GM18520 (cell line): ENCODE measurements at regions not wholly inside any gene's neighbourhood (a gene's known extent, or its start where the extent isn't known, plus 50 kb on each side); places are given as distances from the start of the nearest gene placed in this dataset.

Source experiments
- ATAC-seq: cut with Tn5 transposase; IDR thresholded peaks from one replicate; pipeline ENCODE4 v1.9.1; 2021; ENCODE audit not compliant: unreplicated experiment

DNA sequence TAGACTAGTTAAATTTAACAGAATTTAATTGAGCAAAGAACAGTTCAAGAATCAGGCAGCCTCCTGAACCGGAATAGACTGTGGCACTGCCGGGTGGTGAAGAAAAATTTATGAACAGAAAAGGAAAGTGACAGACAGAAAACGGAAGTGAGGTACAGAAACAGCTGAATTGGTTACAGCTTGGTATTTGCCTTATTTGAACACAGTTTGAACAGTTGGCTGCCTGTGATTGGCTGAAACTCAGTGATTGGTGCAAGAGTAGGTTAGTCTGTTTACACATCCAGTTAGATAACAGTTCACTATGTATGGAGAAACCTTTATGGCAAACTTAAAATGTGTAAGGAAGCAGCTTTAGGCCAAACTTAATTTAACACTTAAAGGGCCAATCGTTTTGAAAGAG is 116.0 kb upstream of the CITED2 start:
- no peak for ATAC-seq

- no peak for ATAC-seq
These were observed 112.0 kb upstream of the CITED2 start for GRCh38 chr6:139486476-139486799.

DNA sequence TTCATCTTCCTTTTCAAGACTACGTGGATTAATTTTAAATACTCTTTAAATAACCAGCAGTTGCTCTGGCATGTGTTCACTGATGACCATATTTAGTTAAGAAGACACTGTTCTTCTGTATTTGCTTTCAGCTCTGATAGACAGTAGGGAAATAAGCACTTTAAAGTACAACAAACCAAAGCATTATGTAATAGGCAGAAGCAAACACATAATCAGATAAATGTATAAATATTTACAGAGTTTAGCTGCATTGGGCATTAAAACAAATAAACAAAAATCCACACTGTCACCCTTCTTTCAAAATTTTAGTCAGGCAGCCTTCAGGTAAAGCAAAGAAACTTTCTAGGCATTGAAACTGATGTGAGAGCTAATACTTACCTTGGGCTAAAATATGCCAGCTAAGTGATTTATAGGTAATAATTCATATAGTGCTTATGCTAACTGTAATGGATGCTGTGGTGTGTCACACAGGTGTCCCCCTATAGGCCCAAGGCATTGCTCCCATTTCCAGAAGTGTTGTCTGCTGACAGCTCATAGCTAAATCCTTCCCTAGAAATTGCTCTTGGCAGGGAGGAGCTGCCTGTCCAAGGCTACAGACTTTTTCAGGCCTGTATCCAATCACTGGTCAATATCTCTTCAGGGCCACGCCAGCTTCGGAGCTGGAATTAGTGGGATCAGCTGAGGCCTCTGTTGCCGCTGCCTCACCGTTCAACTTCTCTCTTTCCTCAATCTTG is 111.5 kb upstream of the CITED2 start:
- no peak for ATAC-seq

- ATAC-seq = no peak
These were observed 110.7 kb upstream of the CITED2 start for GRCh38 chr6:139485185-139485584.

- ATAC-seq = no peak
These were observed 108.6 kb upstream of the CITED2 start for GRCh38 chr6:139483079-139483478.

DNA sequence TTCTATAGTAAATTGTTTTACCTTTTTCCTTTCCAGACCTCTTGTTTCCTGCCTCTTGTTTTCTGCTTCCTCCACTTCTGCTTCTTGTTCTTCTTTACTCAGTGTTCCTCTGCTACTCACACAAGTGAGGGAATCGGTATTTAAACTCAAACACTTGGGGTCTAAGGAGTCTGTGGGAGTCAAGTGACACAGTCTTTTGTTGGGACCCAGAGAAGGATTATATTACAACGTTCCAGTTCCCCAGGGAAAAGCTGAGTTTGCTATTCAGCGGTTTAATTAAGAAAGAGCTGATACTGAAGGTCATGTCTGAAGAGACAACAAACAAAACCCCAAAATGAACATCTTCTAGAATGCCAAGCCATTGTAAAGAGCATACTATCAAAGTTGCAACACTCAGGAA is 107.8 kb upstream of the CITED2 start:
- ATAC-seq = no peak

DNA sequence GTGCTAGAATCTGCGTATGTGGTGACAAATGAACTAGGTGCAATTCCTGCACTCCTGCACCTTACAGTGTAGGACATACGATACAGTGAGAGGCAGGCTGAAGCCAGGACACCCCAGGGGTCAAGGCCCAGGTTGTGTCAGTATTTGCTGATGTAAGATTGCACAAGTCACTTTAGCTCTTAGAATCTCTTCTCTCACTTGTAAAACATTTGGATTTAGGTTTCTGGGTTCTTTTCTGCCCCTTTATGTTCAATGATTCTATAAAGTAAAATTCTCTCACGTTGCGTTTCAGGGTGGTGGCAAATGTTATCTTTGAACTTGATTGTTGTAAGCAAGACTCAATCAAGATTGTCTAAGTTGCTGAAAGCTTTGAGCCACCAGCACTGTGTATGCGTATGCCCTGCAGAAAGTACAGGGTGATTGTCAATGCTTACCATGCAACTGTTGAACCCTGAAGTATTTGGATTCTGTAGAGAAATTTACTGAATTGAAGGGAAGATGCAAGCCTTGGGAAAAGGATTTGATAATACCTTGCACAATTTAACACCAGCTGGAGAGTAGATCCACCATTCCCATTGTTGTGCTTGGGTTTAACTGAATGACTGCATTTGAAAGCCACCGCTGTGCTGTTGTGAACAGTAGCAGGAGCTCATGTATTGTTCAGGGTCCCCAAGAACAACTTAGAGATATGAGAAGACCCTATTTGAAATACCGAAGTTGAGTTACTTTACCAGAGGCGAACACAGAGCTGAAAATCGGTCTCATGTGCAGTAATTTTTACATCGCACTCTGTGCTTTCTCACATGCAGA is 106.1 kb upstream of the CITED2 start:
- ATAC-seq = no peak

GRCh38 chr6:139479433-139480222 is 105.2 kb upstream of the CITED2 start:
- ATAC-seq = no peak

GRCh38 chr6:139475646-139476045 is 101.2 kb upstream of the CITED2 start:
- ATAC-seq = no peak

DNA sequence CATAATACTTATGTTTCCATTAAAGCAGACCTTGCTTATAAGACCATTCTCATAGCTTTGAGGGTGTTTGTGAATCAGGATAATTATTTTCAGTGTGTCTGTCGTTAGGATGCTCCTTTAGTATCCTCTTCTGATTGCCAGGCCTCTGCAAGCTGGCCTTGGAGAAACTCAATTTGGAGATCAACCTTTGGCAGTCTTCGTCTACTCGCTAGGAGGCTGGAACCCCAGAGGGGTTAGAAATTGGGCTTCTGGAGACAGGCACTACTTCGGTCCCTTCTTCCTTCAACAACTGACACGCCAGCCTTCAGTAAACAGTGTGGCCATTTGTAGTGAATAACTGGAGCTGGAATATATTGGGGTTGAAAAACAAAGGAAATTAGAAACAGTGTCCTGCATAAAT is 100.8 kb upstream of the CITED2 start:
- ATAC-seq = no peak

DNA sequence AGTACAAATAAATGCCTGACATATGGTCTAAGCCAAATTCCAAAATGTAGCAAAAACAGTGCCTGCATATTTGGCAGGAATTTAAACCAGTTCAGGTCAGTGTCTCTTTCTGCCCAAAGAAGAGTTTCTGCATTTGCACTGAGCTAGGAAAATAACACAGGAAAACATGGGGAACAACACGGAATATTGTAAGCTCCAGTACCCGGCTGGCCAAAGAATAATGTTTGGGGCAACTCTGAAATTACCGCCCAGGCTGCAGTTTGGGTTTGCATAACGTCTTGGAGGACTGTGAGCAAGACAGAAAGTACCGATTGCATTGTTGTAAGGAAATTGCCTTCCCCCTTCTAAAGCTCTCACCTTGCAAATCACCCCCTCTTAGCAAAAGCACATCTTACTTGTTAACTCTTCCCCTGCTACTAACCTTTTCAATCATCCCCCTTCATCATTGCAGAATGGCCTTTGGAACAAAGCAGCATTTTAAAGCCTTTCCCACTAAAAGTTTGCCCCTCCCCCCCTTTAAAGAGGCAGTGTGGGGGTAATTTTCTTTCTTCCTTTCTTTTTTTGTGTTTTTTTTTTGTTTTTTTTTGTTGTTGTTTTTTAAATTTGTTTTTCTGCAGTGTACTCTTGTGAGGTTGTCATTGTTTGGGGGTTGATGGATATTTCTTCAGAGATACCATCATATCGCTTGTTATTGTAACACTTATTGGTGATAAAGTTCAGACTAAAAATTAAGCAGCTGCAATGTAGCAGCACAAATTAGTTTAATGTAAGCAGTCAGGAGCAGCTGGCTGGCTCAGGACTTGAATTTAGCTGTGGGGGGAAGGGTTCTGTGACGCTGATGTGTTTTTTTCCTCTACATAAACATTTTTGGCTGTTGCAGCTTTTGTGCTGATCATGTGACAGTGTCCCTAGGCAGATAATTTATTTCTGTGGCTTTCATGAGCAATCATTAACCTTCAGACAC is 100.0 kb upstream of the CITED2 start:
- ATAC-seq = no peak

- ATAC-seq = no peak
These were observed 99.3 kb upstream of the CITED2 start for GRCh38 chr6:139473731-139474130.

DNA sequence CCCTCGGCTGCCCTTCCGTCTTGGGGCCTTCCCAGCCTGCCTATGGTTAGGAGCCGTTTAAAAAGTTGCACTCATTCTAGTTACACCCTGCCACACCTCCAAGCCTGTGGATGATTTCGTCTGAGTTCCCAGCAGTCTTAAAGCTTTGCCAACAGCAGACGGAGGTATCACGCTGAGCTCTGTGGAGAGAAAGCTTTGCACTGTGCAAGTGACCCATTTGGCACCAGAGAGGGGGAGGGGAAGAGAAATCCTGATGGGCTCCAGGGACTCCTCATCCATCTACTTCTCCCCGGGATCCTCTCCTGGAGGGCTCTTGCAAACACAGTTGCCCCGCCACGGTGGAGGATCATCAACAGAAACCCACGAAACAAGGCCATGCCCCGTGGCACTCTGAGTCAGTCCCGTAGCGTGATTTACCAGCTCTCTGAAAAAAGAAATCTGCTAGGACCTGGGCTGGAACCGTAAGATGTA is 98.8 kb upstream of the CITED2 start:
- ATAC-seq = no peak

DNA sequence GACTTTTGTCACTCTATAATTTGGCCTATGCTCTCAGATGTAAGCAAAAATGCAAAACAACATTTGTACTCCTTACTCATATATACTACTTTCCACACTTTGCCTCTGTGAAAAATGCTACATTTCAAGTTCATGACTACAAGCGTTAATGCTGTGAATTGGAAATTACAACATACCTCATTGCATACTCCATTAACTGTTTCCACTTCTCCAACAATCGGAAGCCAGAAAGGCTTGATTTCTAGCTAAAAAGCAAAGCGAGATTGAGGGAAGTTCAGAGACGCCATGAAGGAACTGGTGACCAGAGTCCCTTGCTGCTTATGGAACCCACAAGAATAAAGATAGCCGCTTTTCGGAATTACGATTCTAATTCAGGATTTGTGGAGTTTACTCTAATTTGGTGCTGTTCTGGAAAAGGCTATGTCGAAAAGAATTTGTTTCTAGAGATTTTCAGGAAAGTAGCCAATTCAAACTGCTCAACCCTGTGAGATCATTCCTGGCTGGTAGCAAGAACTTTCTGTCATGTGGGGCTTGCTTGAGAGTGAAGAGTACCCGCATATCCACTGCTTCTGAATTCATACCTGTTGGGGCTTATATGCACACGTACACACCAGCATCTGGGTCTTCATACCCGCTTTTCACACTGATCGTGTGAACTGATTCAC is 98.0 kb upstream of the CITED2 start:
- no peak for ATAC-seq

GRCh38 chr6:139470997-139471396 is 96.5 kb upstream of the CITED2 start:
- ATAC-seq = no peak

- ATAC-seq = no peak
These were observed 93.9 kb upstream of the CITED2 start for GRCh38 chr6:139468178-139468819.

- ATAC-seq = no peak
These were observed 83.0 kb upstream of the CITED2 start for GRCh38 chr6:139457476-139457875.

DNA sequence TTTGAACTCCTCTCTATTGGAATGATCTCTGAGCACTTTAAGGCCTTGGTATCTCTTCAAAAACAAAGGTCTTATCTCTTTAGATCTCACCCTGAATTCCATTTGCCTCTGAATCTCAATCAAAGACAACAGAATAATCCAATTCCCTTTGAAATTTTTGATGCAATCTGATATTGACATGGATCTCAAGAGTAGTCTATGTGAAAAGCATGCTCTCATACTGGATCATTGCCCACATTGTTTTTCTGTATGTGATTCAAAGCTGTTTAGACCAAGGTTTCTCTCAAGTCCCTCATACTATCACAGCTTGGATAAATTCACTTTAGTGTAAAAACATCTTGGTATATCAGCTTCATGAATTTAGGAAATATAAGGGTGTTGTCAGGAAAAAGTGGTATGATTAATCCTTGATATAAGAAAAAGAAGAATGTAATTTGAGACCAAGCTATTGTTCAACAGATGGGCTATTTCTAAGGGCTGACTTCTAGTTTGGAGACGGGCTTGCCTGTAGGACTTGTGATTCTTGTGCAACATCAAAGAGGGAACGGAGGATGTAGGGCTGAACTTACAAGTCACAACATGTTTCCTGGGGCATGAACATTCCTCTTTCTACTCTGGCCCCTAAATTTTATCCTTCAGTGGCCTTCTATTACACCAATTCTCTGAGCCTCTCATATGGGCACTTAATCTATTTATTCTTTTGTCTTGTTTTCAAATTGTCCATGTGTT is 77.9 kb upstream of the CITED2 start:
- no peak for ATAC-seq

GRCh38 chr6:139449611-139450000 is 75.2 kb upstream of the CITED2 start:
- ATAC-seq = no peak
